Loucy (cell line): ENCODE measurements at regions not wholly inside any gene's neighbourhood (a gene's known extent, or its start where the extent isn't known, plus 50 kb on each side); places are given as distances from the start of the nearest gene placed in this dataset.

ENCODE experiments used
- H2AFZ ChIP-seq: fragments of 200-600 bp; sonication (generic); 2 replicates; pipeline ENCODE4 v1.6.0; 2016; ENCODE audit warnings: antibody characterized with exemption, mild to moderate bottlenecking, low read length, moderate library complexity
- H3F3A ChIP-seq: fragments of 200-600 bp; 2 replicates; pipeline ENCODE4 v1.6.0; 2016; ENCODE audit warnings: antibody characterized with exemption, low read depth, mild to moderate bottlenecking
- H3K27me3 ChIP-seq: fragments of 200-600 bp; sonication (generic); 2 replicates; pipeline ENCODE4 v1.6.1; 2014; ENCODE audit warnings: low read length, mild to moderate bottlenecking; ENCODE audit not compliant: insufficient read depth, poor library complexity, severe bottlenecking
- H3K36me3 ChIP-seq: fragments of 200-600 bp; sonication (generic); 2 replicates; pipeline ENCODE4 v1.6.1; 2016; ENCODE audit warnings: low read length; ENCODE audit not compliant: insufficient read depth
- H3K4me1 ChIP-seq: fragments of 200-600 bp; sonication (generic); 2 replicates; pipeline ENCODE4 v1.5.1; 2014; ENCODE audit warnings: low read length, mild to moderate bottlenecking; ENCODE audit not compliant: insufficient read depth, poor library complexity, severe bottlenecking
- H3K4me2 ChIP-seq: fragments of 200-600 bp; sonication (generic); 2 replicates; pipeline ENCODE4 v1.6.0; 2014; ENCODE audit warnings: antibody characterized with exemption, low read length, low read depth, mild to moderate bottlenecking; ENCODE audit not compliant: poor library complexity, severe bottlenecking
- H3K4me3 ChIP-seq: fragments of 200-600 bp; sonication (generic); 2 replicates; pipeline ENCODE4 v1.5.1; 2014; ENCODE audit warnings: low read length, mild to moderate bottlenecking, mixed read lengths; ENCODE audit not compliant: poor library complexity, severe bottlenecking
- H3K79me2 ChIP-seq: fragments of 200-600 bp; sonication (generic); 2 replicates; pipeline ENCODE4 v1.6.1; 2014; ENCODE audit warnings: low read length; ENCODE audit not compliant: insufficient read depth
- H3K9ac ChIP-seq: fragments of 200-600 bp; sonication (generic); 2 replicates; pipeline ENCODE4 v1.6.0; 2014; ENCODE audit warnings: mild to moderate bottlenecking, low read depth, low read length, moderate library complexity; ENCODE audit not compliant: poor library complexity, severe bottlenecking
- H3K9me2 ChIP-seq: fragments of 200-600 bp; sonication (generic); replicated peaks from 2 replicates; pipeline ENCODE4 v1.6.1; 2016; ENCODE audit warnings: low read depth, low read length, mixed read lengths
- H3K9me3 ChIP-seq: fragments of 200-600 bp; sonication (generic); 2 replicates; pipeline ENCODE4 v1.6.1; 2014; ENCODE audit warnings: mild to moderate bottlenecking, antibody characterized with exemption, low read length, low read depth; ENCODE audit not compliant: insufficient read depth
- H4K20me1 ChIP-seq: fragments of 200-600 bp; sonication (generic); 2 replicates; pipeline ENCODE4 v1.6.0; 2014; ENCODE audit warnings: antibody characterized with exemption, low read length, mild to moderate bottlenecking; ENCODE audit not compliant: insufficient read depth, poor library complexity, severe bottlenecking
- EZH2phosphoT487 ChIP-seq: fragments of 200-600 bp; IDR thresholded peaks from 2 replicates; pipeline ENCODE4 v1.6.1; 2018; ENCODE audit warnings: antibody characterized with exemption, mild to moderate bottlenecking, moderate library complexity, borderline replicate concordance
- TF ChIP-seq, protein P1 (sequence below): fragments of 200-600 bp; sonication (generic); conservative IDR thresholded peaks from 2 replicates; pipeline ENCODE4 v1.5.1; 2014; ENCODE audit warnings: mild to moderate bottlenecking, antibody characterized with exemption, low read length

DNA sequence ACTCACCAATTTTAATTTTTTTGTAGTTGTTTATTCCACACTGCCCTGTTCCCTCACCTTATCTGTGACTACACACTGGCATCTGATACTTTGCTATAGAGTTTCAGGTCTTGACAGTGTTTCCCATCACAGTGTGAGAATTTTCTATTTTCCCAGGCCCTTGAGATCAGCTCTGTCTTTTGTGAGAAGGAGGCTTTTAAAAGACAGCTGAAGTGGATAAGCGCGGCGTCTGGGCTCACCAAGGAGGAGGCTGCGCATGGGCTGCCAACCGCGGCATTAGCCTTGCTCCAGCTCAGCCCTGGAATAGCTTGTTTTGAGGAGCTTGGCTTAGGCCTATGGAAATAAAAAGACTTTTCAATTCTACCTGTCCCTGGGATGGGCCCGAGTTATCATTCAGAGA is 181.3 kb downstream of the RMST start:
- no peak overlapping the region for H3K9ac ChIP-seq
- H3K9me2 ChIP-seq: no peaks in the 10 kb centered on the region
- H2AFZ ChIP-seq: no peak overlapping the region
- no peaks in the 10 kb centered on the region for H3K79me2 ChIP-seq
- no peak overlapping the region for H3K4me3 ChIP-seq
- H3K9me3 ChIP-seq: no peaks in the 10 kb centered on the region
- TF ChIP-seq, protein P1, sequence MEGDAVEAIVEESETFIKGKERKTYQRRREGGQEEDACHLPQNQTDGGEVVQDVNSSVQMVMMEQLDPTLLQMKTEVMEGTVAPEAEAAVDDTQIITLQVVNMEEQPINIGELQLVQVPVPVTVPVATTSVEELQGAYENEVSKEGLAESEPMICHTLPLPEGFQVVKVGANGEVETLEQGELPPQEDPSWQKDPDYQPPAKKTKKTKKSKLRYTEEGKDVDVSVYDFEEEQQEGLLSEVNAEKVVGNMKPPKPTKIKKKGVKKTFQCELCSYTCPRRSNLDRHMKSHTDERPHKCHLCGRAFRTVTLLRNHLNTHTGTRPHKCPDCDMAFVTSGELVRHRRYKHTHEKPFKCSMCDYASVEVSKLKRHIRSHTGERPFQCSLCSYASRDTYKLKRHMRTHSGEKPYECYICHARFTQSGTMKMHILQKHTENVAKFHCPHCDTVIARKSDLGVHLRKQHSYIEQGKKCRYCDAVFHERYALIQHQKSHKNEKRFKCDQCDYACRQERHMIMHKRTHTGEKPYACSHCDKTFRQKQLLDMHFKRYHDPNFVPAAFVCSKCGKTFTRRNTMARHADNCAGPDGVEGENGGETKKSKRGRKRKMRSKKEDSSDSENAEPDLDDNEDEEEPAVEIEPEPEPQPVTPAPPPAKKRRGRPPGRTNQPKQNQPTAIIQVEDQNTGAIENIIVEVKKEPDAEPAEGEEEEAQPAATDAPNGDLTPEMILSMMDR: no peak
- TF ChIP-seq EZH2phosphoT487: no peak
- no peaks in the 10 kb centered on the region for H4K20me1 ChIP-seq
- no peaks in the 10 kb centered on the region for H3F3A ChIP-seq
- H3K4me1 ChIP-seq: no peaks in the 10 kb centered on the region
- no peak overlapping the region for H3K4me2 ChIP-seq
- no peaks in the 10 kb centered on the region for H3K27me3 ChIP-seq
- H3K36me3 ChIP-seq: no peaks in the 10 kb centered on the region

GRCh38 chr12:97645726-97646125 is 183.1 kb downstream of the RMST start:
- no peaks in the 10 kb centered on the region for H4K20me1 ChIP-seq
- TF ChIP-seq, protein P1: no peak
- no peak for TF ChIP-seq EZH2phosphoT487
- H2AFZ ChIP-seq: no peak overlapping the region
- no peaks in the 10 kb centered on the region for H3K9me2 ChIP-seq
- H3K27me3 ChIP-seq: no peaks in the 10 kb centered on the region
- H3K4me1 ChIP-seq: no peaks in the 10 kb centered on the region
- H3K36me3 ChIP-seq: no peaks in the 10 kb centered on the region
- no peaks in the 10 kb centered on the region for H3K9me3 ChIP-seq
- H3K4me2 ChIP-seq: no peak overlapping the region
- no peak overlapping the region for H3K9ac ChIP-seq
- no peaks in the 10 kb centered on the region for H3K79me2 ChIP-seq
- H3F3A ChIP-seq: no peaks in the 10 kb centered on the region
- no peak overlapping the region for H3K4me3 ChIP-seq

GRCh38 chr12:97647142-97647541 is 184.5 kb downstream of the RMST start:
- H4K20me1 ChIP-seq: no peaks in the 10 kb centered on the region
- H3K79me2 ChIP-seq: no peaks in the 10 kb centered on the region
- H2AFZ ChIP-seq: no peak overlapping the region
- no peaks in the 10 kb centered on the region for H3K36me3 ChIP-seq
- H3K4me3 ChIP-seq: no peak overlapping the region
- no peak overlapping the region for H3K4me2 ChIP-seq
- no peaks in the 10 kb centered on the region for H3F3A ChIP-seq
- no peaks in the 10 kb centered on the region for H3K27me3 ChIP-seq
- H3K4me1 ChIP-seq: no peaks in the 10 kb centered on the region
- H3K9me2 ChIP-seq: no peaks in the 10 kb centered on the region
- no peak overlapping the region for H3K9ac ChIP-seq
- H3K9me3 ChIP-seq: no peaks in the 10 kb centered on the region
- no peak for TF ChIP-seq EZH2phosphoT487
- TF ChIP-seq, protein P1: no peak
